Nephron (organoid): ENCODE measurements at regions not wholly inside any gene's neighbourhood (a gene's known extent, or its start where the extent isn't known, plus 50 kb on each side); places are given as distances from the start of the nearest gene placed in this dataset.
A peak's percentile ranks its signal among the peaks of the same experiment; 100 is the strongest.

Experiments used
- H3K27ac Mint-ChIP-seq, 3 experiments: 2 replicates each; pipeline ENCODE4 v1.8.0; 2020; ENCODE audit warnings: mixed read lengths in 3 of 3, mild to moderate bottlenecking in 2 of 3, moderate library complexity in 1 of 3
- H3K27me3 Mint-ChIP-seq: 2 replicates; pipeline ENCODE4 v1.8.0; 2021; ENCODE audit warnings: low read depth, mild to moderate bottlenecking, moderate library complexity, mixed read lengths
- H3K36me3 Mint-ChIP-seq: 2 replicates; pipeline ENCODE4 v1.8.0; 2020; ENCODE audit warnings: low read depth, mixed read lengths
- H3K4me1 Mint-ChIP-seq: 2 replicates; pipeline ENCODE4 v1.8.0; 2020; ENCODE audit warnings: mixed read lengths
- H3K4me3 Mint-ChIP-seq, 3 experiments: 2 replicates each; pipeline ENCODE4 v1.8.0; 2020; ENCODE audit warnings: mild to moderate bottlenecking in 3 of 3, mixed read lengths in 3 of 3, moderate library complexity in 2 of 3
- H3K9me3 Mint-ChIP-seq: 2 replicates; pipeline ENCODE4 v1.8.0; 2020; ENCODE audit warnings: mixed read lengths
- CTCF ChIP-seq, 3 experiments: fragments of 200-600 bp; sonication (generic); IDR thresholded peaks; one replicate each; pipeline ENCODE4 v1.5.0; 2021; ENCODE audit warnings: antibody characterized with exemption in 3 of 3; ENCODE audit not compliant: unreplicated experiment in 3 of 3

DNA sequence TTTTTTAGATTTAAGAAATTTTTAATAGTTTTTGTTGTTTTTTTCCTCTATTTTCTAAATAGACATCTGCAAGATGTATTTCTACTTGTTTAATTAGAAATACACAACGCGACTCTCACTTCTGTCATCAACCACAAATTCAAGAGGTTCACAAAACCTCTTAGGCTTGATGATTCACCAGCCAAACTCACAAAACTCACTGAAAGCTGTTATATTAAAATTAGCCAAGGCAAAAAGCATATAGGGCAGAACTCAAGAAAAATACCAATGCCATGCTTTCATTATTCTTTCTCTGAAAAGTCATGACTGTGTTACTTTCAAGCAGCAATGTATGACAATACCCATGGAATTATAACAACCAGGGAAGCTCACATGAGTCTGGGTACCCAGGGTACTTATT lies 487.0 kb upstream of the RGS18 start:
- Mint-ChIP-seq H3K36me3 (no peaks in the 10 kb centered on the region), H3K27ac (no peak overlapping the region), H3K9me3 (no peaks in the 10 kb centered on the region), H3K4me1 (no peaks in the 10 kb centered on the region), H3K4me3 (no peak overlapping the region), H3K27me3 (no peaks in the 10 kb centered on the region)
- no peak for TF ChIP-seq CTCF (IDR thresholded peaks at IDR 0.05; ENCODE audit: unreplicated experiment in 3 of 3)

DNA sequence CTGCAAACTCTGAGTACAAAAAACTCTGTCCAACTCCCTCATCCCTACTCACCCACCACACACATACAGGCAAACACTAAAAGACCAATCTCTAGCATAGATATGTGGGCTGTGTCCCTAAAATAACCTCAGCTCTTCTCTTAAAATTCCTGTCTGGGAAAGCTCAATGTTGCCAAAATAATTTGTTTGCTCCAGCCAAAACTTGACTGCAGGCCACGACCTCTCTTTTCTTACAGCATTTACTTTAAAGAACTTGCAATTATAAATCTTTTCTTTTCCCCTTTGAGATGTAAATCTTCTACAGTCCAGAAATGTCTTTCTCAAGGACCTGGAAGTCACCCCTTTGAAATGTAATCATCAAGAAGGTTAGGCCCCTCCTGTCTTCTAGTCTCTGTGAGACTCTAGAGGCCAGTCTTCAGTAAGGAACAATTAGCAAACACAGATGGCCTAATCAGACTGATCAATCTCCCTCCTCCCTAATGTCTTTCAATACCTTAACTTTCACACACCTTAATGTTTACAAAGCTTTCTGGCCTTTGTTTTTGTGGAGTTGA lies 483.6 kb upstream of the RGS18 start:
- Mint-ChIP-seq H3K27ac (no peak overlapping the region), H3K27me3 (no peaks in the 10 kb centered on the region), H3K4me1 (no peaks in the 10 kb centered on the region), H3K36me3 (no peaks in the 10 kb centered on the region), H3K4me3 (no peak overlapping the region), H3K9me3 (no peaks in the 10 kb centered on the region)
- TF ChIP-seq CTCF (IDR thresholded peaks at IDR 0.05; ENCODE audit: unreplicated experiment in 3 of 3) = no peak

GRCh38 chr1:191675856-191676783 lies 482.1 kb upstream of the RGS18 start:
- Mint-ChIP-seq H3K9me3 (peaks cover 8% of the 10 kb centered on the region), H3K27me3 (no peaks in the 10 kb centered on the region), H3K27ac (no peak overlapping the region), H3K4me1 (no peaks in the 10 kb centered on the region), H3K36me3 (no peaks in the 10 kb centered on the region), H3K4me3 (no peak overlapping the region)
- no peak for TF ChIP-seq CTCF (IDR thresholded peaks at IDR 0.05; ENCODE audit: unreplicated experiment in 3 of 3)

DNA sequence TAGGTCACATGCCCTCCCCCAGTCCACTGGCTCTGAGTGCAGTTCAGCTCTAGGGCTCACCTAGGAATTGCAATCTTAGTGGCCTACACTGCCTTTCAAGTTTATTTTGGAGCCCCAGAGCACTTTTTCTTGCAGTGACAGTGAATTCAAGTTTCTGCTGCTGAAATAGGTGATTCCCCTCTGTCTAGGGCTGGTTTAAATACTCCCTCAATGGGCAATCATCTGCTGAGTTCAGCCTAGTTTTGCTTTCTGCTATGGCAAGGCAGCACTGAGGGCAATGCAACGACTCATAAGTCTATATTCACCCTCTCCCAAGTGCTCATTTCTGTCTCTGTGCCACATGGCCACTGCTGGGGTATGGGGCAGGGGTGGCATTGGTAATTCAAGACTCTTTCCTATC lies 472.6 kb upstream of the RGS18 start:
- Mint-ChIP-seq H3K4me3 (no peak overlapping the region), H3K9me3 (no peaks in the 10 kb centered on the region), H3K27me3 (no peaks in the 10 kb centered on the region), H3K36me3 (no peaks in the 10 kb centered on the region), H3K27ac (no peak overlapping the region), H3K4me1 (peaks cover 5% of the 10 kb centered on the region)
- TF ChIP-seq CTCF (IDR thresholded peaks at IDR 0.05; ENCODE audit: unreplicated experiment in 3 of 3) = no peak

DNA sequence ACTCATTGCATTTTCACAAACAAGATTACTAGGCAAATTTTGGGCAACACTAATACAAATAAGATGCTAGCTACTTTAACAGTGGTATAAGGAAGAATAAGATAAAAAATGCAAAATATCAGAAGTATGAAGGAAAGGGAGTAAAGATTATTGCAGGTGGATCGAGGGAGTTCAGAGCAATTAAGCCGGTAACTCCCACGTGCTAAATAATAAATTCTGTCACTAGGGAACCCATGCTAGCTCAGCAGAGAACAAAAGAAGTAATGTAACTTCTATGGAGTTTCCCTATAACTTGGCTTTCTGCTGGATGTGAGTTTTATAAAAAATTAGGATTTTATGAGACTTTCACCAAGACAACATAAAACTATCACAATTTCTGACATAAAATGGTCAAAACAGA lies 470.5 kb upstream of the RGS18 start:
- Mint-ChIP-seq H3K36me3 (no peaks in the 10 kb centered on the region), H3K27ac (peak overlapping the region; percentile 4 to 72 (median 72)), H3K4me1 (peaks cover 5% of the 10 kb centered on the region), H3K27me3 (no peaks in the 10 kb centered on the region), H3K4me3 (no peak overlapping the region), H3K9me3 (no peaks in the 10 kb centered on the region)
- TF ChIP-seq CTCF (IDR thresholded peaks at IDR 0.05; ENCODE audit: unreplicated experiment in 3 of 3) = no peak
